Parathyroid adenoma (tissue), 2 donors: ENCODE measurements at regions not wholly inside any gene's neighbourhood (a gene's known extent, or its start where the extent isn't known, plus 50 kb on each side); places are given as distances from the start of the nearest gene placed in this dataset.
A peak's percentile ranks its signal among the peaks of the same experiment; 100 is the strongest.

ENCODE experiments used
- H2AFZ ChIP-seq: fragments of 300-600 bp; sonication (generic); one replicate; pipeline ENCODE4 v1.7.0; 2017; ENCODE audit warnings: antibody characterized with exemption, mild to moderate bottlenecking
- H3K27ac ChIP-seq: fragments of 300-600 bp; sonication (generic); one replicate; pipeline ENCODE4 v1.7.0; 2017
- H3K27me3 ChIP-seq: fragments of 300-600 bp; sonication (generic); one replicate; pipeline ENCODE4 v1.7.0; 2017; ENCODE audit warnings: low read length; ENCODE audit not compliant: control insufficient read depth, insufficient read depth
- H3K36me3 ChIP-seq: fragments of 300-600 bp; sonication (generic); one replicate; pipeline ENCODE4 v1.7.0; 2017; ENCODE audit warnings: low read length; ENCODE audit not compliant: control insufficient read depth, insufficient read depth
- H3K4me1 ChIP-seq: fragments of 300-600 bp; sonication (generic); one replicate; pipeline ENCODE4 v1.7.0; 2017; ENCODE audit warnings: control low read depth
- H3K4me2 ChIP-seq: fragments of 300-600 bp; sonication (generic); one replicate; pipeline ENCODE4 v1.7.0; 2017; ENCODE audit warnings: low read length
- H3K4me3 ChIP-seq: fragments of 300-600 bp; sonication (generic); one replicate; pipeline ENCODE4 v1.7.0; 2017; ENCODE audit warnings: low read depth, low read length
- H3K79me2 ChIP-seq: fragments of 300-600 bp; sonication (generic); one replicate; pipeline ENCODE4 v1.7.0; 2017; ENCODE audit warnings: control low read depth
- H3K9ac ChIP-seq: fragments of 300-600 bp; sonication (generic); one replicate; pipeline ENCODE4 v1.7.0; 2017; ENCODE audit warnings: mild to moderate bottlenecking
- H3K9me3 ChIP-seq: fragments of 300-600 bp; sonication (generic); one replicate; pipeline ENCODE4 v1.7.0; 2017; ENCODE audit warnings: low read length; ENCODE audit not compliant: control insufficient read depth
- CTCF ChIP-seq: fragments of 300-600 bp; sonication (generic); IDR thresholded peaks from one replicate; pipeline ENCODE4 v1.7.0; 2017; ENCODE audit warnings: antibody characterized with exemption, mild to moderate bottlenecking
- donor health status: primary hyperparathyroidism.

GRCh38 chr5:142222225-142222865, 102.5 kb downstream of the SPRY4 start:
- no peak overlapping the region for H3K27ac ChIP-seq
- H2AFZ ChIP-seq: no peak overlapping the region
- H3K4me3 ChIP-seq: no peak overlapping the region
- H3K79me2 ChIP-seq: no peaks in the 10 kb centered on the region
- no peak overlapping the region for H3K4me2 ChIP-seq
- H3K4me1 ChIP-seq: no peaks in the 10 kb centered on the region
- no peaks in the 10 kb centered on the region for H3K27me3 ChIP-seq
- no peak for TF ChIP-seq CTCF
- no peaks in the 10 kb centered on the region for H3K9me3 ChIP-seq
- no peaks in the 10 kb centered on the region for H3K36me3 ChIP-seq
- no peak overlapping the region for H3K9ac ChIP-seq

- TF ChIP-seq CTCF: no peak
- Histone ChIP-seq H3K4me2 (no peak overlapping the region), H3K27me3 (no peaks in the 10 kb centered on the region), H3K4me3 (no peak overlapping the region), H3K27ac (no peak overlapping the region), H3K79me2 (no peaks in the 10 kb centered on the region), H3K9ac (no peak overlapping the region), H2AFZ (peak overlapping the region; percentile 17), H3K4me1 (no peaks in the 10 kb centered on the region), H3K36me3 (no peaks in the 10 kb centered on the region), H3K9me3 (no peaks in the 10 kb centered on the region)
Observed at GRCh38 chr5:142221091-142221860, 103.5 kb downstream of the SPRY4 start.

GRCh38 chr5:142219146-142219545, 105.7 kb downstream of the SPRY4 start:
- Histone ChIP-seq H3K4me1 (no peaks in the 10 kb centered on the region), H3K36me3 (no peaks in the 10 kb centered on the region), H2AFZ (no peak overlapping the region), H3K27me3 (no peaks in the 10 kb centered on the region), H3K4me3 (no peak overlapping the region), H3K27ac (no peak overlapping the region), H3K79me2 (no peaks in the 10 kb centered on the region), H3K9me3 (no peaks in the 10 kb centered on the region), H3K4me2 (no peak overlapping the region), H3K9ac (no peak overlapping the region)
- TF ChIP-seq CTCF: no peak

- Histone ChIP-seq H3K79me2 (no peaks in the 10 kb centered on the region), H3K9me3 (no peaks in the 10 kb centered on the region), H3K27ac (no peak overlapping the region), H3K4me1 (no peaks in the 10 kb centered on the region), H3K36me3 (no peaks in the 10 kb centered on the region), H3K4me2 (no peak overlapping the region), H3K4me3 (no peak overlapping the region), H3K9ac (no peak overlapping the region), H2AFZ (no peak overlapping the region), H3K27me3 (no peaks in the 10 kb centered on the region)
- TF ChIP-seq CTCF: no peak
Observed at GRCh38 chr5:142216931-142217330, 107.9 kb downstream of the SPRY4 start.
